Astrocyte (in vitro differentiated cells and primary cell): ENCODE measurements at regions not wholly inside any gene's neighbourhood (a gene's known extent, or its start where the extent isn't known, plus 50 kb on each side); places are given as distances from the start of the nearest gene placed in this dataset.

Experiments used
- DNase-seq: peaks from one replicate; pipeline ENCODE4 v3.0.0-alpha.2; 2010; ENCODE audit warnings: low read depth
- FAIRE-seq: peaks from 2 replicates; lab custom pipeline; 2011; peaks lifted over from hg19 to GRCh38; lab: Jason Lieb, UNC
- H2AFZ ChIP-seq: 2 replicates; pipeline ENCODE4 v1.6.0; 2012; ENCODE audit warnings: low read depth, low read length, inconsistent platforms
- H3K27ac ChIP-seq: 2 replicates; pipeline ENCODE4 v1.5.1; 2011; ENCODE audit warnings: low read depth, low read length, inconsistent platforms
- H3K27me3 ChIP-seq: 2 replicates; pipeline ENCODE4 v1.6.0; 2011; ENCODE audit warnings: low read length, inconsistent platforms; ENCODE audit not compliant: insufficient read depth
- H3K36me3 ChIP-seq: 2 replicates; pipeline ENCODE4 v1.5.1; 2011; ENCODE audit warnings: low read length, inconsistent platforms; ENCODE audit not compliant: insufficient read depth
- H3K4me1 ChIP-seq: 2 replicates; pipeline ENCODE4 v1.5.1; 2011; ENCODE audit warnings: low read length, inconsistent platforms; ENCODE audit not compliant: insufficient read depth
- H3K4me2 ChIP-seq: 2 replicates; pipeline ENCODE4 v1.6.0; 2012; ENCODE audit warnings: low read length, inconsistent platforms
- H3K4me3 ChIP-seq: 2 replicates; pipeline ENCODE4 v1.5.1; 2011; ENCODE audit warnings: low read depth, mild to moderate bottlenecking, low read length, inconsistent platforms; ENCODE audit not compliant: insufficient read depth
- H3K79me2 ChIP-seq: 2 replicates; pipeline ENCODE4 v1.6.0; 2012; ENCODE audit warnings: mild to moderate bottlenecking, low read length, inconsistent platforms; ENCODE audit not compliant: insufficient read depth
- H3K9ac ChIP-seq: 2 replicates; pipeline ENCODE4 v1.6.0; 2012; ENCODE audit warnings: mild to moderate bottlenecking, low read length, inconsistent platforms
- H3K9me3 ChIP-seq: 2 replicates; pipeline ENCODE4 v1.5.1; 2012; ENCODE audit warnings: low read depth, mild to moderate bottlenecking, low read length, inconsistent platforms; ENCODE audit not compliant: insufficient read depth
- H4K20me1 ChIP-seq: 2 replicates; pipeline ENCODE4 v1.6.0; 2012; ENCODE audit warnings: low read length, inconsistent platforms; ENCODE audit not compliant: insufficient read depth
- H3K27ac Mint-ChIP-seq: one replicate; pipeline ENCODE4 v1.8.0; 2021; ENCODE audit warnings: mild to moderate bottlenecking, mixed read lengths; ENCODE audit not compliant: unreplicated experiment
- H3K27me3 Mint-ChIP-seq: one replicate; pipeline ENCODE4 v1.8.0; 2021; ENCODE audit warnings: low read depth, mixed read lengths; ENCODE audit not compliant: unreplicated experiment
- H3K36me3 Mint-ChIP-seq: one replicate; pipeline ENCODE4 v1.8.0; 2021; ENCODE audit warnings: low read depth, mixed read lengths; ENCODE audit not compliant: unreplicated experiment
- H3K4me1 Mint-ChIP-seq: one replicate; pipeline ENCODE4 v1.8.0; 2021; ENCODE audit warnings: low read depth, mixed read lengths; ENCODE audit not compliant: unreplicated experiment
- H3K4me3 Mint-ChIP-seq: one replicate; pipeline ENCODE4 v1.8.0; 2021; ENCODE audit warnings: mild to moderate bottlenecking, moderate library complexity, mixed read lengths; ENCODE audit not compliant: unreplicated experiment
- H3K9me3 Mint-ChIP-seq: one replicate; pipeline ENCODE4 v1.8.0; 2021; ENCODE audit warnings: mild to moderate bottlenecking, mixed read lengths; ENCODE audit not compliant: unreplicated experiment
- CTCF ChIP-seq: IDR thresholded peaks from 2 replicates; pipeline ENCODE4 v1.5.1; 2011; ENCODE audit warnings: low read depth, mild to moderate bottlenecking, inconsistent platforms, low read length, moderate library complexity; ENCODE audit not compliant: insufficient read depth
- EZH2 ChIP-seq: IDR thresholded peaks from 2 replicates; pipeline ENCODE4 v1.6.1; 2012; ENCODE audit warnings: mild to moderate bottlenecking, low read length, inconsistent platforms; ENCODE audit not compliant: insufficient read depth

- Mint-ChIP-seq H3K4me1 (no peaks in the 10 kb centered on the region), H3K9me3 (no peaks in the 10 kb centered on the region), H3K27me3 (peaks cover 23% of the 10 kb centered on the region), H3K27ac (no peak overlapping the region), H3K36me3 (peaks cover 4% of the 10 kb centered on the region), H3K4me3 (no peak overlapping the region)
- Histone ChIP-seq H3K4me1 (no peaks in the 10 kb centered on the region), H2AFZ (no peak overlapping the region), H3K27ac (no peak overlapping the region), H3K27me3 (peaks cover 10% of the 10 kb centered on the region), H3K9ac (no peak overlapping the region), H3K36me3 (no peaks in the 10 kb centered on the region), H3K4me2 (no peak overlapping the region), H4K20me1 (no peaks in the 10 kb centered on the region), H3K4me3 (no peak overlapping the region), H3K9me3 (no peaks in the 10 kb centered on the region), H3K79me2 (no peaks in the 10 kb centered on the region)
- DNase-seq = no peak
- no peak for TF ChIP-seq CTCF
- TF ChIP-seq EZH2 = no peak
- FAIRE-seq = no peak
Observed at GRCh38 chr13:99855526-99856420, 115.8 kb downstream of the ZIC5 start.

GRCh38 chr13:99854366-99854765 lies 117.2 kb downstream of the ZIC5 start:
- H3K4me1 Mint-ChIP-seq = no peaks in the 10 kb centered on the region
- Histone ChIP-seq H3K27ac (no peak overlapping the region), H3K4me1 (no peaks in the 10 kb centered on the region), H3K79me2 (no peaks in the 10 kb centered on the region), H3K4me2 (no peak overlapping the region), H3K9ac (no peak overlapping the region), H4K20me1 (no peaks in the 10 kb centered on the region), H3K27me3 (peaks cover 4% of the 10 kb centered on the region), H3K4me3 (no peak overlapping the region), H2AFZ (no peak overlapping the region), H3K36me3 (no peaks in the 10 kb centered on the region), H3K9me3 (no peaks in the 10 kb centered on the region)
- H3K36me3 Mint-ChIP-seq = no peaks in the 10 kb centered on the region
- H3K9me3 Mint-ChIP-seq = no peaks in the 10 kb centered on the region
- FAIRE-seq = no peak
- H3K27me3 Mint-ChIP-seq = peaks cover 23% of the 10 kb centered on the region
- DNase-seq = no peak
- no peak overlapping the region for H3K4me3 Mint-ChIP-seq
- H3K27ac Mint-ChIP-seq = no peak overlapping the region
- no peak for TF ChIP-seq CTCF

- H3K4me1 Mint-ChIP-seq = no peaks in the 10 kb centered on the region
- no peak overlapping the region for H3K9ac ChIP-seq
- no peaks in the 10 kb centered on the region for H3K9me3 ChIP-seq
- peaks cover 3% of the 10 kb centered on the region for H3K9me3 Mint-ChIP-seq
- H3K36me3 Mint-ChIP-seq = no peaks in the 10 kb centered on the region
- H2AFZ ChIP-seq = no peak overlapping the region
- H3K27me3 Mint-ChIP-seq = peaks cover 18% of the 10 kb centered on the region
- TF ChIP-seq CTCF (no peak), EZH2 (no peak)
- H3K79me2 ChIP-seq = no peaks in the 10 kb centered on the region
- H3K4me3 ChIP-seq = no peak overlapping the region
- no peak overlapping the region for H3K27ac Mint-ChIP-seq
- no peaks in the 10 kb centered on the region for H3K4me1 ChIP-seq
- peaks cover 13% of the 10 kb centered on the region for H3K27me3 ChIP-seq
- no peak overlapping the region for H3K27ac ChIP-seq
- DNase-seq = no peak
- no peak for FAIRE-seq
- no peak overlapping the region for H3K4me3 Mint-ChIP-seq
- H4K20me1 ChIP-seq = no peaks in the 10 kb centered on the region
- no peaks in the 10 kb centered on the region for H3K36me3 ChIP-seq
- no peak overlapping the region for H3K4me2 ChIP-seq
Observed at GRCh38 chr13:99847318-99847750, 124.2 kb downstream of the ZIC5 start.
